ENCODE measurements at regions not wholly inside any gene's neighbourhood (a gene's known extent, or its start where the extent isn't known, plus 50 kb on each side); places are given as distances from the start of the nearest gene placed in this dataset.
A peak's percentile ranks its signal among the peaks of the same experiment; 100 is the strongest.

GRCh38 chr13:99436686-99437416 lies 64.4 kb upstream of the TM9SF2 start:
- H3K4me3 ChIP-seq (ENCODE audit: low read depth, low read length), result peak overlapping the region; percentile 15
- DNase-seq (ENCODE audit: low read depth), result peak; percentile 90
- peak; percentile 100 for TF ChIP-seq CTCF (IDR thresholded peaks at IDR 0.05; ENCODE audit: insufficient read depth, low read depth, low read length)

GRCh38 chr13:99439048-99439447 lies 62.2 kb upstream of the TM9SF2 start:
- H3K4me3 ChIP-seq (ENCODE audit: low read depth, low read length), result no peak overlapping the region
- TF ChIP-seq CTCF (IDR thresholded peaks at IDR 0.05; ENCODE audit: insufficient read depth, low read depth, low read length), result no peak
- no peak for DNase-seq (ENCODE audit: low read depth)

GRCh38 chr13:99439850-99440604 lies 61.2 kb upstream of the TM9SF2 start:
- no peak for TF ChIP-seq CTCF (IDR thresholded peaks at IDR 0.05; ENCODE audit: insufficient read depth, low read depth, low read length)
- H3K4me3 ChIP-seq (ENCODE audit: low read depth, low read length), result no peak overlapping the region
- no peak for DNase-seq (ENCODE audit: low read depth)

- H3K4me3 ChIP-seq (ENCODE audit: low read depth, low read length), result no peak overlapping the region
- TF ChIP-seq CTCF (IDR thresholded peaks at IDR 0.05; ENCODE audit: insufficient read depth, low read depth, low read length), result peak; percentile 84
- peak; percentile 62 for DNase-seq (ENCODE audit: low read depth)
Observed at GRCh38 chr13:99442273-99442895, 58.9 kb upstream of the TM9SF2 start.

- no peak for DNase-seq (ENCODE audit: low read depth)
- no peak for TF ChIP-seq CTCF (IDR thresholded peaks at IDR 0.05; ENCODE audit: insufficient read depth, low read depth, low read length)
- no peak overlapping the region for H3K4me3 ChIP-seq (ENCODE audit: low read depth, low read length)
Observed at GRCh38 chr13:99446242-99446641, 55.0 kb upstream of the TM9SF2 start.

GRCh38 chr13:99448546-99448945 lies 52.7 kb upstream of the TM9SF2 start:
- no peak for DNase-seq (ENCODE audit: low read depth)
- no peak overlapping the region for H3K4me3 ChIP-seq (ENCODE audit: low read depth, low read length)
- TF ChIP-seq CTCF (IDR thresholded peaks at IDR 0.05; ENCODE audit: insufficient read depth, low read depth, low read length), result no peak

Measured in fibroblast of villous mesenchyme (primary cell).